ENCODE measurements at regions not wholly inside any gene's neighbourhood (a gene's known extent, or its start where the extent isn't known, plus 50 kb on each side); places are given as distances from the start of the nearest gene placed in this dataset.

- TF ChIP-seq, protein P1, sequence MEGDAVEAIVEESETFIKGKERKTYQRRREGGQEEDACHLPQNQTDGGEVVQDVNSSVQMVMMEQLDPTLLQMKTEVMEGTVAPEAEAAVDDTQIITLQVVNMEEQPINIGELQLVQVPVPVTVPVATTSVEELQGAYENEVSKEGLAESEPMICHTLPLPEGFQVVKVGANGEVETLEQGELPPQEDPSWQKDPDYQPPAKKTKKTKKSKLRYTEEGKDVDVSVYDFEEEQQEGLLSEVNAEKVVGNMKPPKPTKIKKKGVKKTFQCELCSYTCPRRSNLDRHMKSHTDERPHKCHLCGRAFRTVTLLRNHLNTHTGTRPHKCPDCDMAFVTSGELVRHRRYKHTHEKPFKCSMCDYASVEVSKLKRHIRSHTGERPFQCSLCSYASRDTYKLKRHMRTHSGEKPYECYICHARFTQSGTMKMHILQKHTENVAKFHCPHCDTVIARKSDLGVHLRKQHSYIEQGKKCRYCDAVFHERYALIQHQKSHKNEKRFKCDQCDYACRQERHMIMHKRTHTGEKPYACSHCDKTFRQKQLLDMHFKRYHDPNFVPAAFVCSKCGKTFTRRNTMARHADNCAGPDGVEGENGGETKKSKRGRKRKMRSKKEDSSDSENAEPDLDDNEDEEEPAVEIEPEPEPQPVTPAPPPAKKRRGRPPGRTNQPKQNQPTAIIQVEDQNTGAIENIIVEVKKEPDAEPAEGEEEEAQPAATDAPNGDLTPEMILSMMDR (IDR thresholded peaks at IDR 0.05) = no peak
- no peak for TF ChIP-seq POLR2A (IDR thresholded peaks at IDR 0.05)
Measured at GRCh38 chr3:177294221-177294620, 96.9 kb upstream of the TBL1XR1 start.

Measured in adrenal gland (tissue), 5 donors.